NAMALWA (cell line): ENCODE measurements at regions not wholly inside any gene's neighbourhood (a gene's known extent, or its start where the extent isn't known, plus 50 kb on each side); places are given as distances from the start of the nearest gene placed in this dataset.
"Not testable (repeated sequence)": the region's sequence is repeated elsewhere in the genome, so short reads cannot be mapped to it uniquely, and the experiment has no call there.

Experiments used
- DNase-seq: peaks from one replicate; pipeline ENCODE4 v3.0.0-alpha.2; 2015; ENCODE audit warnings: low spot score

GRCh38 chr10:46095943-46096342 lies 49.9 kb upstream of the MSMB start:
- not testable (repeated sequence) for DNase-seq

- no peak for DNase-seq
Observed at GRCh38 chr10:46096446-46096845, 50.4 kb upstream of the MSMB start.

- no peak for DNase-seq
Observed at GRCh38 chr10:46096909-46097575, 51.0 kb upstream of the MSMB start.

GRCh38 chr10:46097576-46098317 lies 51.7 kb upstream of the MSMB start:
- no peak for DNase-seq

- no peak for DNase-seq
Observed at GRCh38 chr10:46098386-46098785, 52.3 kb upstream of the MSMB start.

GRCh38 chr10:46098925-46099324 lies 52.9 kb upstream of the MSMB start:
- DNase-seq, result not testable (repeated sequence)

- DNase-seq, result no peak
Observed at GRCh38 chr10:46104071-46104585, 58.1 kb upstream of the MSMB start.

GRCh38 chr10:46105416-46105815 lies 59.3 kb upstream of the MSMB start:
- not testable (repeated sequence) for DNase-seq

GRCh38 chr10:46105856-46106409 lies 59.9 kb upstream of the MSMB start:
- DNase-seq, result not testable (repeated sequence)

GRCh38 chr10:46106410-46107255 lies 60.6 kb upstream of the MSMB start:
- DNase-seq, result peak; percentile 17

GRCh38 chr10:46108158-46108499 lies 62.1 kb upstream of the MSMB start:
- not testable (repeated sequence) for DNase-seq

- DNase-seq, result not testable (repeated sequence)
Observed at GRCh38 chr10:46154271-46154670, 108.2 kb upstream of the MSMB start.

GRCh38 chr10:46154683-46155082 lies 108.6 kb upstream of the MSMB start:
- DNase-seq, result not testable (repeated sequence)

GRCh38 chr10:46156866-46157265 lies 110.8 kb upstream of the MSMB start:
- DNase-seq, result not testable (repeated sequence)

GRCh38 chr10:46169736-46170135 lies 117.1 kb upstream of the ANTXRL start:
- DNase-seq, result no peak

- DNase-seq, result no peak
Observed at GRCh38 chr10:46170789-46171188, 116.0 kb upstream of the ANTXRL start.

- peak; percentile 3 for DNase-seq
Observed at GRCh38 chr10:46171661-46172060, 115.1 kb upstream of the ANTXRL start.

- DNase-seq, result no peak
Observed at GRCh38 chr10:46175296-46175695, 111.5 kb upstream of the ANTXRL start.

- DNase-seq, result no peak
Observed at GRCh38 chr10:46175831-46176230, 111.0 kb upstream of the ANTXRL start.

GRCh38 chr10:46187431-46187830 lies 99.4 kb upstream of the ANTXRL start:
- not testable (repeated sequence) for DNase-seq

- no peak for DNase-seq
Observed at GRCh38 chr10:46197050-46197449, 89.7 kb upstream of the ANTXRL start.

- no peak for DNase-seq
Observed at GRCh38 chr10:46198516-46198915, 88.3 kb upstream of the ANTXRL start.
